Lower leg skin (tissue), 3 donors: ENCODE measurements at regions not wholly inside any gene's neighbourhood (a gene's known extent, or its start where the extent isn't known, plus 50 kb on each side); places are given as distances from the start of the nearest gene placed in this dataset.

Experiments
- POLR2A ChIP-seq, 2 donors: fragments of 450-650 bp; IDR thresholded peaks; one replicate each; pipeline ENCODE4 v1.6.1; 2016 to 2017; ENCODE audit warnings: antibody characterized with exemption in 2 of 2, mild to moderate bottlenecking in 1 of 2, moderate library complexity in 1 of 2
- TF ChIP-seq, protein P1 (sequence below), 3 donors: fragments of 450-650 bp; IDR thresholded peaks; one replicate each; pipeline ENCODE4 v1.5.1; 2016; ENCODE audit warnings: antibody characterized with exemption in 3 of 3, mild to moderate bottlenecking in 3 of 3, moderate library complexity in 2 of 3

DNA sequence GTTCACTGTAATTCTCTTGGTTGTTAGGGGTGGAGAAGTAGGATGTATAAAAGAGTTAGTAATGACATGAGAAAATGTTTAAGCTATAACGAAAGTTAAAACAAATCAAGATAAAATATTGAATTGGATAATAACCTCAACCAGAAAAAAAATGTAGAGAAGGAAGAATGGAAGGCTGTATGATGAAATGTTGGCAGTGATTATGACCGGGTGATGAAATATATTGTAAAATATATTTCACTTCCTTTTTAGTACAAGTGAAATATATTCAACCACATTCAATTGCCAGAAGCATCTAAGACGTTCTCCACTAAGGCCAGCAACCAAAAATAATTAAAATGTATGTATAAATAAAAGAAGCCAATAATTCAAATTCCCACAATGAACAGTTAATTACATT, 309.3 kb upstream of the FGF13 start:
- TF ChIP-seq, protein P1, sequence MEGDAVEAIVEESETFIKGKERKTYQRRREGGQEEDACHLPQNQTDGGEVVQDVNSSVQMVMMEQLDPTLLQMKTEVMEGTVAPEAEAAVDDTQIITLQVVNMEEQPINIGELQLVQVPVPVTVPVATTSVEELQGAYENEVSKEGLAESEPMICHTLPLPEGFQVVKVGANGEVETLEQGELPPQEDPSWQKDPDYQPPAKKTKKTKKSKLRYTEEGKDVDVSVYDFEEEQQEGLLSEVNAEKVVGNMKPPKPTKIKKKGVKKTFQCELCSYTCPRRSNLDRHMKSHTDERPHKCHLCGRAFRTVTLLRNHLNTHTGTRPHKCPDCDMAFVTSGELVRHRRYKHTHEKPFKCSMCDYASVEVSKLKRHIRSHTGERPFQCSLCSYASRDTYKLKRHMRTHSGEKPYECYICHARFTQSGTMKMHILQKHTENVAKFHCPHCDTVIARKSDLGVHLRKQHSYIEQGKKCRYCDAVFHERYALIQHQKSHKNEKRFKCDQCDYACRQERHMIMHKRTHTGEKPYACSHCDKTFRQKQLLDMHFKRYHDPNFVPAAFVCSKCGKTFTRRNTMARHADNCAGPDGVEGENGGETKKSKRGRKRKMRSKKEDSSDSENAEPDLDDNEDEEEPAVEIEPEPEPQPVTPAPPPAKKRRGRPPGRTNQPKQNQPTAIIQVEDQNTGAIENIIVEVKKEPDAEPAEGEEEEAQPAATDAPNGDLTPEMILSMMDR (IDR thresholded peaks at IDR 0.05), result no peak
- TF ChIP-seq POLR2A (IDR thresholded peaks at IDR 0.05), result no peak
